NB4 (cell line): ENCODE measurements at regions not wholly inside any gene's neighbourhood (a gene's known extent, or its start where the extent isn't known, plus 50 kb on each side); places are given as distances from the start of the nearest gene placed in this dataset.
"Not testable (repeated sequence)": the region's sequence is repeated elsewhere in the genome, so short reads cannot be mapped to it uniquely, and the experiment has no call there.

Source experiments
- POLR2A ChIP-seq: IDR thresholded peaks from 2 replicates; pipeline ENCODE4 v1.6.1; 2011; ENCODE audit warnings: mild to moderate bottlenecking; ENCODE audit not compliant: insufficient read length; ENCODE audit errors: extremely low read depth
- TF ChIP-seq, protein P1 (sequence below): IDR thresholded peaks from one replicate; pipeline ENCODE4 v1.5.1; 2012; ENCODE audit warnings: low read depth, low read length
- TF ChIP-seq, protein P2 (sequence below): IDR thresholded peaks from 2 replicates; pipeline ENCODE4 v1.6.1; 2011; ENCODE audit warnings: low read depth, low read length

DNA sequence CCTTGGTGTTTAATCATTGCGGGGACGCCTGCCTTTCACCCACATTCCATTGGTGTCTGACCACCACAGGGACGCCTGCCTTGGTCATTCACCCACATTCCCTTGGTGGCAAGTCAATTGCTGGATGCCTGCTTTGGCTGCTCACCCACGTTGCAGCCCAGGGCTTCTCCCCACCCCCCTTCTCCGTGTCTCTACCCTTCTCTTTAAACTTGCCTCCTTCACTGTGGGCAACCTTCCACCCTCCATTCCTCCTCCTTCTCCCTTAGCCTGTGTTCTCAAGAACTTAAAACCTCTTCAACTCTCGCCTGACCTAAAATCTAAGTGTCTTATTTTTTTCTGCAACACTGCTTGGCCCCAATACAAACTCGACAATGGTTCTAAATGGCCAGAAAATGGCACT lies 115.6 kb upstream of the SLC4A7 start:
- TF ChIP-seq, protein P1, sequence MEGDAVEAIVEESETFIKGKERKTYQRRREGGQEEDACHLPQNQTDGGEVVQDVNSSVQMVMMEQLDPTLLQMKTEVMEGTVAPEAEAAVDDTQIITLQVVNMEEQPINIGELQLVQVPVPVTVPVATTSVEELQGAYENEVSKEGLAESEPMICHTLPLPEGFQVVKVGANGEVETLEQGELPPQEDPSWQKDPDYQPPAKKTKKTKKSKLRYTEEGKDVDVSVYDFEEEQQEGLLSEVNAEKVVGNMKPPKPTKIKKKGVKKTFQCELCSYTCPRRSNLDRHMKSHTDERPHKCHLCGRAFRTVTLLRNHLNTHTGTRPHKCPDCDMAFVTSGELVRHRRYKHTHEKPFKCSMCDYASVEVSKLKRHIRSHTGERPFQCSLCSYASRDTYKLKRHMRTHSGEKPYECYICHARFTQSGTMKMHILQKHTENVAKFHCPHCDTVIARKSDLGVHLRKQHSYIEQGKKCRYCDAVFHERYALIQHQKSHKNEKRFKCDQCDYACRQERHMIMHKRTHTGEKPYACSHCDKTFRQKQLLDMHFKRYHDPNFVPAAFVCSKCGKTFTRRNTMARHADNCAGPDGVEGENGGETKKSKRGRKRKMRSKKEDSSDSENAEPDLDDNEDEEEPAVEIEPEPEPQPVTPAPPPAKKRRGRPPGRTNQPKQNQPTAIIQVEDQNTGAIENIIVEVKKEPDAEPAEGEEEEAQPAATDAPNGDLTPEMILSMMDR: not testable (repeated sequence)
- not testable (repeated sequence) for TF ChIP-seq POLR2A
- TF ChIP-seq, protein P2, sequence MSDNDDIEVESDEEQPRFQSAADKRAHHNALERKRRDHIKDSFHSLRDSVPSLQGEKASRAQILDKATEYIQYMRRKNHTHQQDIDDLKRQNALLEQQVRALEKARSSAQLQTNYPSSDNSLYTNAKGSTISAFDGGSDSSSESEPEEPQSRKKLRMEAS: not testable (repeated sequence)
